GM12801 (cell line): ENCODE measurements at regions not wholly inside any gene's neighbourhood (a gene's known extent, or its start where the extent isn't known, plus 50 kb on each side); places are given as distances from the start of the nearest gene placed in this dataset.

ENCODE experiments used
- TF ChIP-seq, protein P1 (sequence below): IDR thresholded peaks from one replicate; pipeline ENCODE4 v1.5.1; 2011; ENCODE audit warnings: control low read depth; ENCODE audit not compliant: insufficient read length; ENCODE audit errors: extremely low read depth

DNA sequence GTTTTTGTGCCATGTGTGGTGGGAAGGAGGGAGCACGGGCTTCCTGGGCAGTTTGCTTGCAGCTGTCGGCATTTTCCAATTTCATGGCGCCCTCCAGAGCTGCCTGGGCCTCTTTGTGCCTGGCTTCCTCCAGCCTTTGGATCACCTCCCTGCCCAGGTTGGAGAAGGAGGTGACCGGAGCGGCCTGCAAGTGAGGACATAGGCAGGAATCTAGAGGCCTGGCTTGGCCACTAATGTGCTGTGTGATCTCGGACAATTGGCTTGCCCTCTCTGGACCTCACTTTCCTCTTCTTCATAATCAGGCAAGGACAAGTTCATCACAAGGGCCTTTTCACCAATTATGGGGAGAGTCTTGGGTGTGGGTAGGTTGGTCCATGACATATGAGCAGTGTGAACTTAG, 245.1 kb downstream of the MATN1 start:
- TF ChIP-seq, protein P1, sequence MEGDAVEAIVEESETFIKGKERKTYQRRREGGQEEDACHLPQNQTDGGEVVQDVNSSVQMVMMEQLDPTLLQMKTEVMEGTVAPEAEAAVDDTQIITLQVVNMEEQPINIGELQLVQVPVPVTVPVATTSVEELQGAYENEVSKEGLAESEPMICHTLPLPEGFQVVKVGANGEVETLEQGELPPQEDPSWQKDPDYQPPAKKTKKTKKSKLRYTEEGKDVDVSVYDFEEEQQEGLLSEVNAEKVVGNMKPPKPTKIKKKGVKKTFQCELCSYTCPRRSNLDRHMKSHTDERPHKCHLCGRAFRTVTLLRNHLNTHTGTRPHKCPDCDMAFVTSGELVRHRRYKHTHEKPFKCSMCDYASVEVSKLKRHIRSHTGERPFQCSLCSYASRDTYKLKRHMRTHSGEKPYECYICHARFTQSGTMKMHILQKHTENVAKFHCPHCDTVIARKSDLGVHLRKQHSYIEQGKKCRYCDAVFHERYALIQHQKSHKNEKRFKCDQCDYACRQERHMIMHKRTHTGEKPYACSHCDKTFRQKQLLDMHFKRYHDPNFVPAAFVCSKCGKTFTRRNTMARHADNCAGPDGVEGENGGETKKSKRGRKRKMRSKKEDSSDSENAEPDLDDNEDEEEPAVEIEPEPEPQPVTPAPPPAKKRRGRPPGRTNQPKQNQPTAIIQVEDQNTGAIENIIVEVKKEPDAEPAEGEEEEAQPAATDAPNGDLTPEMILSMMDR = no peak

DNA sequence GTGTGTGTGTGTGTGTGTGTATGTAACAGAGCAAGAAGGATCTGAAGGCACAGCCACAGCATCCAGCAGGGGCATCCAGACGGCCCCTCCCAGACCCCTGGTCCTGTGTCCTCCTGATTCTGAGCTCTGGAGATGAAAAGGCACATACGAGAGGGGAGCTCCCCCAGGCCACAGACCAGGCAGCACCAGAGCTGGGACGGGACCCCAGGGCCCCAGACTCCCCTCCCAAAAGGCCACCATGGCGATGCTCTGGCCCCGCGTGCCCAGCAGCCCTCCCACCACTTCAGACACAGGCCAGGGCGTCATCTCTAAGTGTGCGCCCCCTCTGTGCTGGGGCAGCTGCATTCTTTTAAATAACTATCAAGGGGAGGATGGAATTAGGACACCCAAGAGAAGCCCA, 245.8 kb downstream of the MATN1 start:
- TF ChIP-seq, protein P1 = no peak

DNA sequence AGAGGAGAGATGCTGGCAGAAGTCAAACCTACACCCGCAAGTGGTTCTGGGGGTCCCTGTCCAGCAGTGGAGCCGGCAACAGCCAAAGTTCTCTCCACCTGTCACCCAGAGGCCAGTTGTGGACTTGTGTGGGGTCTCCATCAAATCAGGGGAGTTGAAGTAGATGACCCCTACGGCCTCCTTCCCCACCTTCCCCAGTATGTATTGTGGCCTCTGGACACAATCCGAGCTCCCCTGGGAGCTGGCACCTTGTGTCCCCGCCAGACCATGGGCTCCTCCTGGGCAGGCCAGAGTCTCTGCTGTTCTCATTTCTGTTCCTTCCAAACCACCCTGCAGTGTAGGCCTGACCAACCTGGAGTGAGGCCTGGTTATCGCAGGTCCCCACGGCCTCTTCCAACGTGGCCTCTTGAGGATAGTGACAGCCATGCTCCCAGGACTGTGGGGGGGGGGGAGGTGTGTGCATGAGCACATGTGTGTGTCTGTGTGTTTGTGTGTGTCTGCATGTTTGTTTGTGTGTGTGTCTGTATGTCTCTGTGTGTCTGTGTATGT, 246.4 kb downstream of the MATN1 start:
- TF ChIP-seq, protein P1 = no peak

DNA sequence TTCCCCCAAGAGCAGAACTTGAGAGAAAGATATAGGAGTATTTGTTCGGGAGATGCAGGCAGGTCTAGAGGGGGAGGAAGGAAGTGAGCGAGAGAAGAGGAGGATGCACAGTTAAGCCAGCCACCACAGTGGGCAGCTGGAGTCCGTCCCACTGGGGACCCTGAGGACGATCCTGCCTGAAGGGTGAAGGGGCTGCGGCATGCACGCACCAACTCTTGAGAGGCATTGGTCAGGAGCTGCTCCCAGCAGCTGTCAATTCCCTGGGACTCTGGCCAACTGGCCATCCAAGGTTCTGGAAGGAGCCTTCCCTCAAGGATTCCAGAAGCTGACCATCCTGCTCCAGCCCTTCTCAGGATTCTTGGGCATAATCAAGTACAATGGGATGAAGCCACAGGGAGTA, 246.9 kb downstream of the MATN1 start:
- TF ChIP-seq, protein P1 = no peak

GRCh38 chr1:30475966-30476365, 247.4 kb downstream of the MATN1 start:
- TF ChIP-seq, protein P1 = no peak

DNA sequence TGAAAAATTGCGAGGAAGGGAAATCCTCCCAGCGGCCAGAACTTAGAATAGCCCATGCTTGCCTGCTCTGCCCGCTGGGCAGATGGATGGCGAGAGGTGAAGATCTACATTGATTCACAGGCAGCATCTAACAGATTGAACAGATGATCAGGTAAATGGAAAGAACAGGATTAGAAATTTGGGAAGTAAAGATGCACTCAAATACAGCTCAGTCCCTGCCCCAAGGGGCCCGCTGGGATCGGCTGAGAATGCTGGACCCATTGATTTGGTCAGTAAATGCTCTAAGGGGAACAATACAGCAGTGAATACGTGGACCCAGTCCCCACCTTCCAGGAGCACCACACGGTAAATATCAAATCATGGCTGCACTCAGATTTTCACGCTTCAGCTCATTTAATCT, 248.2 kb downstream of the MATN1 start:
- TF ChIP-seq, protein P1 = no peak

GRCh38 chr1:30474818-30475200, 248.6 kb downstream of the MATN1 start:
- TF ChIP-seq, protein P1 = no peak
